Suprapubic skin (tissue), 4 donors: ENCODE measurements at regions not wholly inside any gene's neighbourhood (a gene's known extent, or its start where the extent isn't known, plus 50 kb on each side); places are given as distances from the start of the nearest gene placed in this dataset.

Source experiments
- CTCF ChIP-seq, 2 donors: fragments of 200-600 bp in 1 of 2; fragments of 450-650 bp in 1 of 2; sonication (generic) in 1 of 2; IDR thresholded peaks; one replicate each; pipeline ENCODE4 v1.5.1; 2016 to 2019; ENCODE audit warnings: antibody characterized with exemption in 2 of 2, mild to moderate bottlenecking in 1 of 2, moderate library complexity in 1 of 2
- EP300 ChIP-seq: sonication (generic); formaldehyde crosslinking; IDR thresholded peaks from one replicate; pipeline ENCODE4 v1.6.1; 2017; ENCODE audit warnings: antibody characterized with exemption
- POLR2A ChIP-seq, 2 donors: fragments of 450-650 bp; IDR thresholded peaks; one replicate each; pipeline ENCODE4 v1.6.1; 2017; ENCODE audit warnings: antibody characterized with exemption in 2 of 2, mild to moderate bottlenecking in 2 of 2, moderate library complexity in 2 of 2
- POLR2AphosphoS5 ChIP-seq, 3 donors: sonication (generic); formaldehyde crosslinking; IDR thresholded peaks; one replicate each; pipeline ENCODE4 v1.6.1; 2017; ENCODE audit warnings: antibody characterized with exemption in 3 of 3

- no peak for TF ChIP-seq POLR2AphosphoS5 (IDR thresholded peaks at IDR 0.05)
- no peak for TF ChIP-seq POLR2A (IDR thresholded peaks at IDR 0.05)
- no peak for TF ChIP-seq CTCF (IDR thresholded peaks at IDR 0.05)
- no peak for TF ChIP-seq EP300
Measured at GRCh38 chr6:1116149-1116548, 195.7 kb upstream of the FOXQ1 start.
